ENCODE measurements at regions not wholly inside any gene's neighbourhood (a gene's known extent, or its start where the extent isn't known, plus 50 kb on each side); places are given as distances from the start of the nearest gene placed in this dataset.

- TF ChIP-seq CTCF (IDR thresholded peaks at IDR 0.05) (no peak), EZH2 (IDR thresholded peaks at IDR 0.05; ENCODE audit: borderline replicate concordance, insufficient read depth, low read depth, low read length, poor library complexity, severe bottlenecking) (no peak)
Observed at GRCh38 chr20:16654858-16655535, 74.8 kb upstream of the SNRPB2 start.
